Ovary (tissue), 7 donors: ENCODE measurements at regions not wholly inside any gene's neighbourhood (a gene's known extent, or its start where the extent isn't known, plus 50 kb on each side); places are given as distances from the start of the nearest gene placed in this dataset.

Experiments used
- DNase-seq, 5 donors: peaks; one replicate each; pipeline ENCODE4 v3.0.0-alpha.2; 2019 to 2020
- H3K27ac ChIP-seq, 2 donors: fragments of 200-600 bp; one replicate each; pipeline versions ENCODE4 v1.5.1 to v1.8.0; 2019 to 2022
- H3K27me3 ChIP-seq: fragments of 200-600 bp; one replicate; pipeline ENCODE4 v1.8.0; 2022
- H3K36me3 ChIP-seq: fragments of 200-600 bp; sonication (generic); one replicate; pipeline ENCODE4 v1.5.1; 2019
- H3K4me1 ChIP-seq: one replicate; pipeline ENCODE4 v1.8.1; 2013; ENCODE audit warnings: mild to moderate bottlenecking, moderate library complexity; ENCODE audit not compliant: insufficient read depth
- H3K4me3 ChIP-seq: fragments of 200-600 bp; sonication (generic); one replicate; pipeline ENCODE4 v1.5.1; 2017
- H3K9me3 ChIP-seq, 2 donors: fragments of 200-600 bp in 1 of 2; sonication (generic) in 1 of 2; one replicate each; pipeline versions ENCODE4 v1.5.1 to v1.8.1; 2013 to 2019; ENCODE audit warnings: mild to moderate bottlenecking in 1 of 2, moderate library complexity in 1 of 2
- EP300 ChIP-seq: sonication (generic); formaldehyde crosslinking; IDR thresholded peaks from one replicate; pipeline ENCODE4 v1.6.1; 2017; ENCODE audit warnings: antibody characterized with exemption
- POLR2A ChIP-seq: fragments of 450-650 bp; IDR thresholded peaks from one replicate; pipeline ENCODE4 v1.6.1; 2017; ENCODE audit warnings: antibody characterized with exemption, mild to moderate bottlenecking, moderate library complexity
- WGBS, 3 donors: extraction: QIAGEN DNeasy Blood & Tissue Kit in 1 of 3; methylation state at CpG; one replicate each; pipeline versions ENCODE4 v1.1.5 to v1.1.7; 2013 to 2017; 5-methylcytosine and 5-hydroxymethylcytosine counted together
- intact Hi-C, 4 donors: fragments of 100-400 bp; cut with DNase I; formaldehyde crosslinking; loops; one replicate each; pipeline versions ENCODE4 v1.11.0 to v1.15.1; 2022 to 2023
- TF ChIP-seq, protein P1 (sequence below), 3 donors: fragments of 450-650 bp in 2 of 3; fragments of 200-600 bp in 1 of 3; IDR thresholded peaks; one replicate each; pipeline versions ENCODE4 v1.5.1 to v1.8.0; 2016 to 2022; ENCODE audit warnings: antibody characterized with exemption in 3 of 3, mild to moderate bottlenecking in 1 of 3
- donor health status: DM: no; HTN: no; CAD: no; lungs with moderate emphysema.
- donor health status: DM: no; HTN: no; CAD: no.
- donor health status: Bipolar disorder and iron deficiency.
- donor health status: DM: no; HTN: no; CAD: no.
- donor health status: DM: yes; HTN: yes; CAD: no.

DNA sequence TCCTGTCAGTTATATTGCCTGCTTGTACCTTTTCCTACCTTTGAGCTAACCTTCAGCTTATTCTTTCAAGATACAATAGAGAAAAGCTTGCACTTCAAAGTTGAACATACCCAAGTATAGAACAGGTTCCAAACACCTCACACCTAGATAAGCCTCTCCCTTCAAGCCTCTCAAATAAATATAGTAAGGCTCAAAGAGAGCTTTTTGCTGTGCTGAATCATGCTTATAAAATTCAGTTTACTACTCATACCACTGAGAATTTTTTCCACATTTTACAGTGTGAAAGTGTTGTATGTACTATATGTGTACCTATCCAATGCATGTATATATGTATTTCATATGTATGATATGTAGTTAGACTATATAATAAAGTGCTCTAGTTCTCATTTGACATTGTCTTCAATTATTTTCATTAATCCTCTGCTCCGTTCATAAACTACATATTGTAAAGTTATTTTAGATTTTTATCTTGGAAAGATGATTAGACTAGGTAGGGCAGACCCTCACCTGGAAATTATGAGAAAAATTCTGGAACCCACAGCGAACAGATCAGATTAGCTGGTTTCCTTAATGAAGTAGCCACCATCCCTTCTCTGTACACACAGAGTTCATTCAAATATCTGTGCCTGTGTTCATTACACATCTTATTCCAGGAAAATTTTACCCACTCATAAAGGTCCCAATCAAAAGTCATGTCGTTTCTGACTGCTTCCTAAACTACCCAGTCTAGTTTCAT is 149.2 kb upstream of the RGMB start:
- intact Hi-C loops, result no loop called here
- H3K4me3 ChIP-seq, result no peak overlapping the region
- 78 to 86% (median 78%) methylated on average over 3 of the region's 3 CpGs for WGBS, 3 donors
- H3K4me1 ChIP-seq, result no peaks in the 10 kb centered on the region
- H3K27ac ChIP-seq, result no peak overlapping the region
- H3K9me3 ChIP-seq, result no peaks in the 10 kb centered on the region
- no peak for DNase-seq
- H3K27me3 ChIP-seq, result no peaks in the 10 kb centered on the region
- H3K36me3 ChIP-seq, result no peaks in the 10 kb centered on the region
- TF ChIP-seq POLR2A (no peak), EP300 (no peak)
- TF ChIP-seq, protein P1, sequence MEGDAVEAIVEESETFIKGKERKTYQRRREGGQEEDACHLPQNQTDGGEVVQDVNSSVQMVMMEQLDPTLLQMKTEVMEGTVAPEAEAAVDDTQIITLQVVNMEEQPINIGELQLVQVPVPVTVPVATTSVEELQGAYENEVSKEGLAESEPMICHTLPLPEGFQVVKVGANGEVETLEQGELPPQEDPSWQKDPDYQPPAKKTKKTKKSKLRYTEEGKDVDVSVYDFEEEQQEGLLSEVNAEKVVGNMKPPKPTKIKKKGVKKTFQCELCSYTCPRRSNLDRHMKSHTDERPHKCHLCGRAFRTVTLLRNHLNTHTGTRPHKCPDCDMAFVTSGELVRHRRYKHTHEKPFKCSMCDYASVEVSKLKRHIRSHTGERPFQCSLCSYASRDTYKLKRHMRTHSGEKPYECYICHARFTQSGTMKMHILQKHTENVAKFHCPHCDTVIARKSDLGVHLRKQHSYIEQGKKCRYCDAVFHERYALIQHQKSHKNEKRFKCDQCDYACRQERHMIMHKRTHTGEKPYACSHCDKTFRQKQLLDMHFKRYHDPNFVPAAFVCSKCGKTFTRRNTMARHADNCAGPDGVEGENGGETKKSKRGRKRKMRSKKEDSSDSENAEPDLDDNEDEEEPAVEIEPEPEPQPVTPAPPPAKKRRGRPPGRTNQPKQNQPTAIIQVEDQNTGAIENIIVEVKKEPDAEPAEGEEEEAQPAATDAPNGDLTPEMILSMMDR (IDR thresholded peaks at IDR 0.05), result no peak

DNA sequence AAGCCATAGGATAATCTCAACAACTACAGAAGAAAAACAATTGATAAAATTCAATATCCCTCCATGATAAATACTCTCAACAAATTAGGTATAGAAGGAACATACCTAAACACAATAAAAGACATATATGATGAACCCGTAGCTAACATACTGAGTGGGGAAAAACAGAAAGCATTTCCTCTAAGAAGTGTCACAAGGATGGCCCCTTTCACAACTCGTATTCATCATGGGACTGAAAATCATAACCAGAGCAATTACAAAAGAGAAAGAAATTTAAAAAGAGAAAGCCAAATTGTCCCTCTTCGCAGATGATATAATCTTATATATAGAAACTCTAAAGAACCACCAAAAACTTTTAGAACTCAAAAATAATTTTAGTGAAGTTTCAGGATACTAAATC is 146.3 kb upstream of the RGMB start:
- H3K27ac ChIP-seq, result no peak overlapping the region
- TF ChIP-seq POLR2A (no peak), EP300 (no peak)
- TF ChIP-seq, protein P1 (IDR thresholded peaks at IDR 0.05), result no peak
- no peaks in the 10 kb centered on the region for H3K36me3 ChIP-seq
- WGBS, 3 donors, result 83 to 89% (median 85%) methylated on average over 3 of the region's 3 CpGs
- no peak overlapping the region for H3K4me3 ChIP-seq
- no peaks in the 10 kb centered on the region for H3K27me3 ChIP-seq
- intact Hi-C loops, result no loop called here
- H3K9me3 ChIP-seq, result no peaks in the 10 kb centered on the region
- DNase-seq, result no peak
- no peaks in the 10 kb centered on the region for H3K4me1 ChIP-seq

DNA sequence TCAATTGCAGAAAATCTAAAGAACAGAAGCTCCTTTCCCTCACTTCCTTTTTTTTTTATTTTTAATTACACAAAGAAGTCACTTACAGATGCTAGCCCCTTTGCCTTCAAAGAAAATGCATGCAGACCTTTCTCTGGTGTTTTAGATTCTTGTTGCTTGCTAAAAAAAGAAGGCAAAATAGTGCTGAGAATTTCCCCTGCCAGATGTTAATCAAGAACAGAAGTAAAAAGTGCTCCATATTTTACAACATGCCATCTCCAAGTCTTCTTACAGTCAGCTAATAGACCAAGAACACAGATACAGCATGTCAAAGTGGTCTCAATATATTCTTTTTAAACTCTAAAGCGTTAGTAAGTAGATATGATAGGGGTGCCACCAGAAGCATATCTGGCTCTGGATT is 142.8 kb upstream of the RGMB start:
- intact Hi-C loops, result no loop called here
- Histone ChIP-seq H3K4me3 (no peak overlapping the region), H3K27ac (no peak overlapping the region), H3K4me1 (no peaks in the 10 kb centered on the region), H3K9me3 (no peaks in the 10 kb centered on the region), H3K36me3 (no peaks in the 10 kb centered on the region), H3K27me3 (no peaks in the 10 kb centered on the region)
- TF ChIP-seq POLR2A (no peak), EP300 (no peak)
- TF ChIP-seq, protein P1 (IDR thresholded peaks at IDR 0.05), result no peak
- 81 to 90% (median 86%) methylated on average over 1 of the region's 1 CpG for WGBS, 3 donors
- no peak for DNase-seq

DNA sequence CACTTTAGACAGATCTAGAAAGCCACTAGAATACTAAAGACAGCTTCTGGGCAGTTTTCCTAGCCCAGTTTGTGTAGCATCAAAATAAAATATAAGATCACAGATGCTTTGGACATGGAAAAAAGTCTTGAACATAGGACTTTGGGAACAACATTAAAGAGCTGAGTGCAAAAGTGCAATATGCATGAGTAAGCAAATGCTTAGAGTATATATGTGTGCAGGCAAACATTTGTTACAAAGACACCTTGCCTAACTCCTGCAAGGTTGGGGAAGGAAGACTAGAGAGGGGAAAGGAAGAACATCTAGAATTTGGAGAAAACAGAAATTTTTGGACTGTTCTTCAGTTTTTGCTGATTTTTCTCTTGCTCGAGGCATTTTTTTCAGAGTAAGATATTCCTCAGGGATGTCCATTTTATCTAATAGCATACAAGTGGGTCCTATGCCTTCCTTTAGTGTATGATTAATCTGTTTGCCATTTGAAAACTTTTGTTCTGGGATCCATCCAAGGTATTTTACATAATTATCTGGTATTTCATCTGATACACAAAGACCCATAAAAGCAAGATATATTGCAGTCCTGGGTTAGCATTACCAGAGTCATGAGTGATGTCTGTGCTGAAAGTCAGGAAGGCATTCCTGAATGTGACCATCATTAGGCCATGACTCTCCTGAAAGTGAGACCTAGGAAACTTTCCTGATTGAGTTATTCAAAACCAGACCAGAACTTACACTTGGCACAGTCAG is 142.0 kb upstream of the RGMB start:
- Histone ChIP-seq H3K4me1 (no peaks in the 10 kb centered on the region), H3K27ac (no peak overlapping the region), H3K4me3 (no peak overlapping the region), H3K27me3 (no peaks in the 10 kb centered on the region), H3K9me3 (no peaks in the 10 kb centered on the region), H3K36me3 (no peaks in the 10 kb centered on the region)
- TF ChIP-seq, protein P1 (IDR thresholded peaks at IDR 0.05), result no peak
- TF ChIP-seq EP300, result no peak
- TF ChIP-seq POLR2A, result no peak
- WGBS, 3 donors, result 70 to 83% (median 79%) methylated on average over 1 of the region's 1 CpG
- DNase-seq, result no peak
- intact Hi-C loops, result no loop called here
